Endothelial cell of umbilical vein (primary cell): ENCODE measurements at regions not wholly inside any gene's neighbourhood (a gene's known extent, or its start where the extent isn't known, plus 50 kb on each side); places are given as distances from the start of the nearest gene placed in this dataset.

Source experiments
- BruUV-seq: library from RNA; stranded (reverse); fragments of 400-500 nt; replicated peaks from 2 replicates; lab custom pipeline; 2021; lab: Mats Ljungman, UMichigan
- CTCF ChIA-PET: fragments of 300-600, 350-600 bp; sonication (Branson Sonifier 250); formaldehyde crosslinking; loops from one replicate; lab custom pipeline; 2021; ENCODE audit warnings: antibody characterized with exemption, inconsistent platforms; lab: Charles Lee
- POLR2A ChIA-PET: fragments of 300-600, 350-600 bp; sonication (Branson Sonifier 250); formaldehyde crosslinking; loops from one replicate; lab custom pipeline; 2021; ENCODE audit warnings: antibody characterized with exemption, inconsistent platforms; lab: Charles Lee
- DNase-seq: peaks from one replicate; pipeline ENCODE4 v3.0.0-alpha.2; 2011; ENCODE audit warnings: low read depth, low spot score
- FAIRE-seq: peaks from 2 replicates; lab custom pipeline; 2011; peaks lifted over from hg19 to GRCh38; lab: Jason Lieb, UNC
- H2AFZ ChIP-seq: 2 replicates; pipeline ENCODE4 v1.6.0; 2012; ENCODE audit warnings: low read depth, low read length, control low read depth, inconsistent platforms
- H3K27ac ChIP-seq: 2 replicates; pipeline ENCODE4 v1.5.1; 2011; ENCODE audit warnings: low read depth, mild to moderate bottlenecking, control low read depth, low read length, moderate library complexity; ENCODE audit not compliant: insufficient read depth
- H3K27me3 ChIP-seq, 2 experiments: 2 replicates each; pipeline versions ENCODE4 v1.6.0 to v1.6.1; 2011; ENCODE audit warnings: low read length in 2 of 2, mixed read lengths in 1 of 2; ENCODE audit not compliant: control insufficient read depth in 2 of 2, insufficient read depth in 2 of 2
- H3K36me3 ChIP-seq, 2 experiments: 2 replicates in 1 of 2; 3 replicates in 1 of 2; pipeline ENCODE4 v1.5.1; 2011; ENCODE audit warnings: low read length in 2 of 2, mild to moderate bottlenecking in 1 of 2, moderate library complexity in 1 of 2; ENCODE audit not compliant: control insufficient read depth in 2 of 2, insufficient read depth in 2 of 2; ENCODE audit errors: extremely low read depth in 1 of 2
- H3K4me1 ChIP-seq: 3 replicates; pipeline ENCODE4 v1.5.1; 2011; ENCODE audit warnings: mild to moderate bottlenecking, low read length; ENCODE audit not compliant: control insufficient read depth, insufficient read depth; ENCODE audit errors: extremely low read depth
- H3K4me2 ChIP-seq: 2 replicates; pipeline ENCODE4 v1.6.1; 2011; ENCODE audit warnings: low read length, control low read depth, mixed read lengths; ENCODE audit not compliant: insufficient read depth
- H3K4me3 ChIP-seq, 3 experiments: fragments of 200-600 bp in 1 of 3; sonication (generic), shearing (Covaris generic) in 1 of 3; replicated peaks in 1 of 3; 2 replicates each; pipeline ENCODE4 v1.5.1; 2011 to 2016; ENCODE audit warnings: control low read depth in 3 of 3, low read length in 3 of 3, mild to moderate bottlenecking in 2 of 3, inconsistent platforms in 1 of 3, low read depth in 1 of 3, moderate library complexity in 1 of 3; ENCODE audit not compliant: insufficient read depth in 1 of 3
- H3K79me2 ChIP-seq: 2 replicates; pipeline ENCODE4 v1.6.0; 2012; ENCODE audit warnings: low read length, inconsistent platforms; ENCODE audit not compliant: control insufficient read depth, insufficient read depth
- H3K9ac ChIP-seq: replicated peaks from 2 replicates; pipeline ENCODE3; 2011; ENCODE audit warnings: low read length, control low read depth; ENCODE audit not compliant: insufficient read depth; ENCODE audit errors: extremely low read depth
- H3K9me1 ChIP-seq: replicated peaks from 3 replicates; pipeline ENCODE4 v1.6.0; 2011; ENCODE audit warnings: mild to moderate bottlenecking, low read length; ENCODE audit not compliant: control insufficient read depth, insufficient read depth; ENCODE audit errors: extremely low read depth
- H3K9me3 ChIP-seq: replicated peaks from 2 replicates; pipeline ENCODE4 v1.5.1; 2012; ENCODE audit warnings: low read length, inconsistent platforms; ENCODE audit not compliant: control insufficient read depth, insufficient read depth
- H4K20me1 ChIP-seq: replicated peaks from 2 replicates; pipeline ENCODE3; 2011; ENCODE audit warnings: mild to moderate bottlenecking, low read length; ENCODE audit not compliant: control insufficient read depth, insufficient read depth; ENCODE audit errors: extremely low read depth
- EZH2 ChIP-seq: IDR thresholded peaks from 2 replicates; pipeline ENCODE4 v1.6.1; 2012; ENCODE audit warnings: borderline replicate concordance, low read depth, mild to moderate bottlenecking, moderate library complexity, low read length, inconsistent platforms; ENCODE audit not compliant: severe bottlenecking
- FOS ChIP-seq: IDR thresholded peaks from 2 replicates; pipeline ENCODE4 v1.6.1; 2011; ENCODE audit warnings: mild to moderate bottlenecking, low read length, moderate library complexity, borderline replicate concordance; ENCODE audit not compliant: insufficient read depth
- JUN ChIP-seq: IDR thresholded peaks from 2 replicates; pipeline ENCODE4 v1.6.1; 2011; ENCODE audit warnings: borderline replicate concordance, low read depth; ENCODE audit not compliant: insufficient read length, insufficient read depth
- POLR2A ChIP-seq: IDR thresholded peaks from 2 replicates; pipeline ENCODE4 v1.6.1; 2012; ENCODE audit warnings: low read depth, mild to moderate bottlenecking, control low read depth, low read length
- POLR2AphosphoS5 ChIP-seq: IDR thresholded peaks from 2 replicates; pipeline ENCODE4 v1.6.1; 2012; ENCODE audit warnings: low read depth, mild to moderate bottlenecking, control low read depth, low read length, moderate library complexity; ENCODE audit not compliant: insufficient read depth
- dilution Hi-C: fragments of 300-500 bp; cut with MboI; formaldehyde crosslinking; loops from one replicate; pipeline ENCODE4 v1.15.0; 2019; ENCODE audit warnings: low sequenced_read_pairs; ENCODE audit not compliant: extremely low pct_ligation_motif_present
- intact Hi-C: fragments of 100-400 bp; cut with micrococcal nuclease; formaldehyde crosslinking; loops from one replicate; pipeline ENCODE4 v1.10.0; 2022
- TF ChIP-seq, protein P1 (sequence below), 2 donors: IDR thresholded peaks; 1 replicate in 1 of 2; 2 replicates in 1 of 2; pipeline ENCODE4 v1.5.1; 2011; ENCODE audit warnings: low read length in 2 of 2, mild to moderate bottlenecking in 2 of 2, moderate library complexity in 2 of 2, control low read depth in 1 of 2, inconsistent platforms in 1 of 2, low read depth in 1 of 2; ENCODE audit not compliant: insufficient read depth in 1 of 2; ENCODE audit errors: extremely low read depth in 1 of 2
- TF ChIP-seq, protein P2 (sequence below): IDR thresholded peaks from 2 replicates; pipeline ENCODE4 v1.6.1; 2011; ENCODE audit not compliant: insufficient read depth, insufficient read length

- no peak for FAIRE-seq
- H3K4me3 ChIP-seq, result no peak overlapping the region
- H3K79me2 ChIP-seq, result no peaks in the 10 kb centered on the region
- dilution Hi-C loops (no loop called here), intact Hi-C loops (no loop called here)
- H2AFZ ChIP-seq, result no peak overlapping the region
- DNase-seq, result no peak
- H3K27me3 ChIP-seq, result no peaks in the 10 kb centered on the region
- no peak for TF ChIP-seq EZH2
- TF ChIP-seq JUN, result no peak
- TF ChIP-seq, protein P1, sequence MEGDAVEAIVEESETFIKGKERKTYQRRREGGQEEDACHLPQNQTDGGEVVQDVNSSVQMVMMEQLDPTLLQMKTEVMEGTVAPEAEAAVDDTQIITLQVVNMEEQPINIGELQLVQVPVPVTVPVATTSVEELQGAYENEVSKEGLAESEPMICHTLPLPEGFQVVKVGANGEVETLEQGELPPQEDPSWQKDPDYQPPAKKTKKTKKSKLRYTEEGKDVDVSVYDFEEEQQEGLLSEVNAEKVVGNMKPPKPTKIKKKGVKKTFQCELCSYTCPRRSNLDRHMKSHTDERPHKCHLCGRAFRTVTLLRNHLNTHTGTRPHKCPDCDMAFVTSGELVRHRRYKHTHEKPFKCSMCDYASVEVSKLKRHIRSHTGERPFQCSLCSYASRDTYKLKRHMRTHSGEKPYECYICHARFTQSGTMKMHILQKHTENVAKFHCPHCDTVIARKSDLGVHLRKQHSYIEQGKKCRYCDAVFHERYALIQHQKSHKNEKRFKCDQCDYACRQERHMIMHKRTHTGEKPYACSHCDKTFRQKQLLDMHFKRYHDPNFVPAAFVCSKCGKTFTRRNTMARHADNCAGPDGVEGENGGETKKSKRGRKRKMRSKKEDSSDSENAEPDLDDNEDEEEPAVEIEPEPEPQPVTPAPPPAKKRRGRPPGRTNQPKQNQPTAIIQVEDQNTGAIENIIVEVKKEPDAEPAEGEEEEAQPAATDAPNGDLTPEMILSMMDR (IDR thresholded peaks at IDR 0.05; ENCODE audit: extremely low read depth in 1 of 2, insufficient read depth in 1 of 2, low read depth in 1 of 2, low read length in 2 of 2), result no peak
- TF ChIP-seq, protein P2, sequence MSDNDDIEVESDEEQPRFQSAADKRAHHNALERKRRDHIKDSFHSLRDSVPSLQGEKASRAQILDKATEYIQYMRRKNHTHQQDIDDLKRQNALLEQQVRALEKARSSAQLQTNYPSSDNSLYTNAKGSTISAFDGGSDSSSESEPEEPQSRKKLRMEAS, result no peak
- no peak for TF ChIP-seq POLR2A
- no peak for TF ChIP-seq FOS
- TF ChIP-seq POLR2AphosphoS5, result no peak
- H3K36me3 ChIP-seq, result no peaks in the 10 kb centered on the region
- ChIA-PET CTCF (no interaction called here), POLR2A (no interaction called here)
- no peak overlapping the region for H3K27ac ChIP-seq
- no peaks in the 10 kb centered on the region for H3K4me1 ChIP-seq
- BruUV-seq, result no TSS peak
- H4K20me1 ChIP-seq, result no peaks in the 10 kb centered on the region
- no peaks in the 10 kb centered on the region for H3K9me1 ChIP-seq
- H3K9ac ChIP-seq, result no peak overlapping the region
- H3K4me2 ChIP-seq, result no peak overlapping the region
- peaks cover 2% of the 10 kb centered on the region for H3K9me3 ChIP-seq
Measured at GRCh38 chr3:95189348-95189747, 1126.5 kb downstream of the NSUN3 start.
